H1 (cell line): ENCODE measurements at regions not wholly inside any gene's neighbourhood (a gene's known extent, or its start where the extent isn't known, plus 50 kb on each side); places are given as distances from the start of the nearest gene placed in this dataset.

Experiments used
- CTCF ChIA-PET: fragments of 300-600 bp; sonication (Branson Sonifier 250); formaldehyde crosslinking; loops from one replicate; lab custom pipeline; 2021; ENCODE audit not compliant: partially characterized antibody; lab: Charles Lee
- POLR2A ChIA-PET: fragments of 300-600 bp; sonication (Branson Sonifier 250); formaldehyde crosslinking; loops from one replicate; lab custom pipeline; 2021; ENCODE audit warnings: inconsistent platforms; ENCODE audit not compliant: partially characterized antibody; lab: Charles Lee
- DNase-seq, 2 experiments: peaks; one replicate each; pipeline versions ENCODE4 v3.0.0 to v3.0.0-alpha.2; 2010 to 2022; ENCODE audit warnings: low spot score in 2 of 2, low read depth in 1 of 2, mixed read lengths in 1 of 2
- FAIRE-seq: peaks from 2 replicates; lab custom pipeline; 2011; peaks lifted over from hg19 to GRCh38; lab: Jason Lieb, UNC
- H2AFZ ChIP-seq: 2 replicates; pipeline ENCODE4 v1.8.1; 2012; ENCODE audit warnings: low read length, inconsistent platforms
- H2AK5ac ChIP-seq: 2 replicates; pipeline ENCODE4 v1.6.1; 2013; ENCODE audit warnings: low read depth, low read length
- H2BK120ac ChIP-seq: replicated peaks from 2 replicates; pipeline ENCODE3; 2013; ENCODE audit warnings: low read depth, low read length, inconsistent platforms
- H2BK12ac ChIP-seq: 2 replicates; pipeline ENCODE4 v1.6.1; 2013; ENCODE audit warnings: low read depth, low read length
- H2BK15ac ChIP-seq: 2 replicates; pipeline ENCODE4 v1.6.1; 2013; ENCODE audit warnings: low read length
- H2BK20ac ChIP-seq: 2 replicates; pipeline ENCODE4 v1.6.1; 2013; ENCODE audit warnings: low read length
- H2BK5ac ChIP-seq: 2 replicates; pipeline ENCODE4 v1.6.1; 2013; ENCODE audit warnings: low read depth, low read length
- H3K14ac ChIP-seq: 2 replicates; pipeline ENCODE4 v1.6.1; 2013; ENCODE audit warnings: inconsistent platforms; ENCODE audit not compliant: insufficient read length
- H3K18ac ChIP-seq: 2 replicates; pipeline ENCODE4 v1.6.1; 2013; ENCODE audit warnings: low read length; ENCODE audit errors: extremely low read depth
- H3K23ac ChIP-seq: 2 replicates; pipeline ENCODE4 v1.6.1; 2013; ENCODE audit warnings: inconsistent platforms; ENCODE audit not compliant: insufficient read length
- H3K23me2 ChIP-seq: 2 replicates; pipeline ENCODE4 v1.6.1; 2013; ENCODE audit warnings: low read depth, low read length
- H3K27ac ChIP-seq: 2 replicates; pipeline ENCODE4 v1.6.1; 2011; ENCODE audit warnings: low read depth, low read length, inconsistent platforms
- H3K27me3 ChIP-seq, 4 experiments: replicated peaks in 1 of 4; 1 replicate in 1 of 4; 2 replicates in 3 of 4; pipeline versions ENCODE4 v1.6.1 to v1.8.1; 2011 to 2013; ENCODE audit warnings: low read length in 3 of 4, mild to moderate bottlenecking in 3 of 4, inconsistent platforms in 2 of 4, mixed read lengths in 2 of 4, moderate library complexity in 1 of 4; ENCODE audit not compliant: control insufficient read depth in 3 of 4, insufficient read depth in 3 of 4; ENCODE audit errors: extremely low read depth in 1 of 4
- H3K36me3 ChIP-seq, 4 experiments: 2 replicates each; pipeline versions ENCODE4 v1.6.1 to v1.8.1; 2011 to 2013; ENCODE audit warnings: mild to moderate bottlenecking in 4 of 4, low read length in 3 of 4, moderate library complexity in 2 of 4, control low read depth in 1 of 4, inconsistent platforms in 1 of 4; ENCODE audit not compliant: insufficient read depth in 4 of 4, control insufficient read depth in 2 of 4
- H3K4ac ChIP-seq: replicated peaks from 2 replicates; pipeline ENCODE3; 2013; ENCODE audit warnings: low read length, low read depth, mixed read lengths, inconsistent platforms; ENCODE audit not compliant: insufficient read length
- H3K4me1 ChIP-seq, 4 experiments: replicated peaks in 1 of 4; 1 replicate in 1 of 4; 2 replicates in 3 of 4; pipeline versions ENCODE4 v1.6.1 to v1.8.1; 2011 to 2013; ENCODE audit warnings: low read length in 3 of 4, inconsistent platforms in 2 of 4, mixed read lengths in 1 of 4; ENCODE audit not compliant: insufficient read depth in 4 of 4, control insufficient read depth in 3 of 4
- H3K4me2 ChIP-seq, 2 experiments: 2 replicates each; pipeline versions ENCODE4 v1.6.1 to v1.8.1; 2011 to 2013; ENCODE audit warnings: low read depth in 2 of 2, low read length in 2 of 2, control low read depth in 1 of 2, inconsistent platforms in 1 of 2, mild to moderate bottlenecking in 1 of 2; ENCODE audit not compliant: insufficient read depth in 1 of 2
- H3K4me3 ChIP-seq, 4 experiments: fragments of 200-600, 300-600 bp in 1 of 4; sonication (generic), shearing (Covaris generic), sonication (Bioruptor Twin) in 1 of 4; 2 replicates each; pipeline versions ENCODE4 v1.5.1 to v1.8.1; 2011 to 2016; ENCODE audit warnings: low read length in 4 of 4, low read depth in 3 of 4, control low read depth in 2 of 4, inconsistent platforms in 2 of 4, mild to moderate bottlenecking in 2 of 4, mixed read lengths in 1 of 4, moderate library complexity in 1 of 4; ENCODE audit not compliant: insufficient read depth in 2 of 4; ENCODE audit errors: extremely low read depth in 1 of 4
- H3K56ac ChIP-seq: replicated peaks from 2 replicates; pipeline ENCODE3; 2013; ENCODE audit warnings: low read depth, mild to moderate bottlenecking, mixed read lengths, low read length, inconsistent platforms; ENCODE audit not compliant: insufficient read length
- H3K79me1 ChIP-seq: 2 replicates; pipeline ENCODE4 v1.6.1; 2013; ENCODE audit warnings: low read depth, low read length, control low read depth
- H3K79me2 ChIP-seq, 2 experiments: 2 replicates each; pipeline versions ENCODE4 v1.6.1 to v1.8.1; 2012 to 2013; ENCODE audit warnings: low read length in 2 of 2, mild to moderate bottlenecking in 2 of 2, inconsistent platforms in 1 of 2; ENCODE audit not compliant: insufficient read depth in 2 of 2, control insufficient read depth in 1 of 2
- H3K9ac ChIP-seq, 4 experiments: replicated peaks in 1 of 4; 1 replicate in 1 of 4; 2 replicates in 3 of 4; pipeline versions ENCODE4 v1.6.1 to v1.8.1; 2011 to 2013; ENCODE audit warnings: low read depth in 3 of 4, low read length in 3 of 4, control low read depth in 2 of 4, mild to moderate bottlenecking in 2 of 4, moderate library complexity in 2 of 4, inconsistent platforms in 1 of 4; ENCODE audit errors: extremely low read depth in 1 of 4
- H3K9me3 ChIP-seq, 2 experiments: 2 replicates each; pipeline versions ENCODE4 v1.6.1 to v1.8.1; 2012 to 2013; ENCODE audit warnings: mild to moderate bottlenecking in 2 of 2, moderate library complexity in 2 of 2, control low read depth in 1 of 2, inconsistent platforms in 1 of 2, low read depth in 1 of 2, low read length in 1 of 2, mixed read lengths in 1 of 2; ENCODE audit not compliant: insufficient read depth in 2 of 2
- H4K20me1 ChIP-seq, 2 experiments: replicated peaks in 1 of 2; 2 replicates each; pipeline versions ENCODE3 to v1.8.1; 2011 to 2013; ENCODE audit warnings: inconsistent platforms in 2 of 2, low read length in 2 of 2, mild to moderate bottlenecking in 1 of 2; ENCODE audit not compliant: insufficient read depth in 2 of 2, control insufficient read depth in 1 of 2
- H4K5ac ChIP-seq: 2 replicates; pipeline ENCODE4 v1.6.1; 2013; ENCODE audit warnings: low read length, low read depth, mixed read lengths, inconsistent platforms; ENCODE audit not compliant: insufficient read length
- H4K8ac ChIP-seq: 2 replicates; pipeline ENCODE4 v1.8.0; 2013; ENCODE audit warnings: mild to moderate bottlenecking, moderate library complexity, low read length, inconsistent platforms; ENCODE audit not compliant: insufficient read depth; ENCODE audit errors: extremely low read depth
- H4K91ac ChIP-seq: replicated peaks from 2 replicates; pipeline ENCODE3; 2013; ENCODE audit warnings: low read length, mixed read lengths, inconsistent platforms; ENCODE audit not compliant: insufficient read length
- HDAC2 ChIP-seq, 2 experiments: fragments of 300-600 bp in 1 of 2; sonication (generic) in 1 of 2; IDR thresholded peaks; 2 replicates each; pipeline ENCODE4 v1.6.1; 2011 to 2012; ENCODE audit warnings: low read depth in 2 of 2, low read length in 2 of 2, mild to moderate bottlenecking in 2 of 2, moderate library complexity in 2 of 2, borderline replicate concordance in 1 of 2, inconsistent platforms in 1 of 2
- SUZ12 ChIP-seq: fragments of 200-600 bp; sonication (generic); IDR thresholded peaks from 2 replicates; pipeline ENCODE4 v1.6.1; 2012; ENCODE audit warnings: mild to moderate bottlenecking, inconsistent platforms, low read length, moderate library complexity, mixed read lengths
- WGBS, 2 experiments: shearing (Covaris generic) in 1 of 2; methylation state at CpG; one replicate each; pipeline versions ENCODE4 v1.1.6 to v1.1.7; 2013 to 2015; ENCODE audit warnings: low lambda C conversion rate in 2 of 2, mixed read lengths in 2 of 2, inconsistent platforms in 1 of 2, low coverage in 1 of 2, missing lambda C conversion rate in 1 of 2; ENCODE audit not compliant: insufficient replicate concordance in 2 of 2, insufficient coverage in 1 of 2, insufficient read length in 1 of 2; ENCODE audit errors: extremely low coverage in 1 of 2, missing lambda C conversion rate in 1 of 2; 5-methylcytosine and 5-hydroxymethylcytosine counted together
- TF ChIP-seq, protein P1 (sequence below): IDR thresholded peaks from 2 replicates; pipeline ENCODE4 v1.6.1; 2011; ENCODE audit warnings: low read length, improper control_type of control experiment

DNA sequence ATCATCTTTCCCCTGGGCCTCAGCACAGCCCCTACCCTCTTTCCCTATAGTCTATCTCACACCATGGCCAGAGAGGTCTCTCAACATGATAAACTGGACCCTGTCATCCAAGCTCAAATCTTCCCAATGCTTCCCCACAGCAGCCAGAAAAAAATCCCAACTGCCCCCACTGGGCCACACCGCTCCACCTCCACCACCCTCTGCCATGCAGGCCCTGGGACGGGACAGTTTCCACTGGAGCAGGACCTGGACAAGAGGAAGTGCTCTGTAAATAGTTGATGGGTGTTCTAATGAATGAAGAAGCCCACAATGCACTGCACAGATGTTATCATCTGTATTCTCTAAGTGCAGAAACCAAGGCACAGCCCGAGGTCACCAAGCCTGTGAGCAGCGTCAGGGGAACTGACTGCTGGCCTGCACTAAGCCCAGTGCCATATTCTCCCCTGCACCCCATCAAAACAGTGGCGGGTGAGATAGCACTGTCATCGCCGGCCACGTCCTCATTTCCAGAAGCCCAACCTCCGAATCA lies 161.1 kb downstream of the NUP210 start:
- no peak overlapping the region for H4K91ac ChIP-seq
- no peak overlapping the region for H3K4ac ChIP-seq
- H3K23me2 ChIP-seq: no peaks in the 10 kb centered on the region
- H3K4me2 ChIP-seq: no peak overlapping the region
- ChIA-PET POLR2A (no interaction called here), CTCF (interaction anchor here (3.1 kb wide), 1 partner anchor 30 kb away, joined by 18 read pairs; no protein-coding TSS in a partner anchor)
- no peak overlapping the region for H3K23ac ChIP-seq
- no peaks in the 10 kb centered on the region for H3K79me2 ChIP-seq
- no peak overlapping the region for H3K9ac ChIP-seq
- 0 out of 2 replicates have a peak overlapping the region, but pooled peaks have one; percentile 7 for H4K8ac ChIP-seq
- FAIRE-seq (no peak), DNase-seq (no peak)
- no peaks in the 10 kb centered on the region for H4K20me1 ChIP-seq
- no peak overlapping the region for H4K5ac ChIP-seq
- no peak overlapping the region for H2BK5ac ChIP-seq
- H3K9me3 ChIP-seq: no peaks in the 10 kb centered on the region
- no peak overlapping the region for H2AFZ ChIP-seq
- H2BK120ac ChIP-seq: no peak overlapping the region
- H3K27me3 ChIP-seq: no peaks in the 10 kb centered on the region
- H2BK20ac ChIP-seq: no peak overlapping the region
- H3K4me1 ChIP-seq: peaks cover 0 to 2% (median 0%) of the 10 kb centered on the region in 4 experiments; a peak in 1 of 7 replicates
- H3K27ac ChIP-seq: no peak overlapping the region
- no peak overlapping the region for H2AK5ac ChIP-seq
- no peaks in the 10 kb centered on the region for H3K79me1 ChIP-seq
- no peak overlapping the region for H2BK12ac ChIP-seq
- 89% methylated on average over 9 of the region's 9 CpGs; no CpG with 5 or more reads in 1 of the 2 experiments for WGBS, 2 experiments
- H3K36me3 ChIP-seq: no peaks in the 10 kb centered on the region
- no peak overlapping the region for H3K14ac ChIP-seq
- no peak overlapping the region for H3K56ac ChIP-seq
- no peak overlapping the region for H3K4me3 ChIP-seq
- no peak overlapping the region for H2BK15ac ChIP-seq
- H3K18ac ChIP-seq: no peak overlapping the region
- TF ChIP-seq HDAC2 (IDR thresholded peaks at IDR 0.05; ENCODE audit: borderline replicate concordance in 1 of 2, low read depth in 2 of 2, low read length in 2 of 2) (no peak), SUZ12 (no peak)
- TF ChIP-seq, protein P1, sequence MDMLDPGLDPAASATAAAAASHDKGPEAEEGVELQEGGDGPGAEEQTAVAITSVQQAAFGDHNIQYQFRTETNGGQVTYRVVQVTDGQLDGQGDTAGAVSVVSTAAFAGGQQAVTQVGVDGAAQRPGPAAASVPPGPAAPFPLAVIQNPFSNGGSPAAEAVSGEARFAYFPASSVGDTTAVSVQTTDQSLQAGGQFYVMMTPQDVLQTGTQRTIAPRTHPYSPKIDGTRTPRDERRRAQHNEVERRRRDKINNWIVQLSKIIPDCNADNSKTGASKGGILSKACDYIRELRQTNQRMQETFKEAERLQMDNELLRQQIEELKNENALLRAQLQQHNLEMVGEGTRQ: no peak
